HEK293T (cell line): ENCODE measurements at regions not wholly inside any gene's neighbourhood (a gene's known extent, or its start where the extent isn't known, plus 50 kb on each side); places are given as distances from the start of the nearest gene placed in this dataset.
A peak's percentile ranks its signal among the peaks of the same experiment; 100 is the strongest.

Experiments used
- CTCF ChIA-PET: fragments of 350-600 bp; formaldehyde crosslinking; extraction: SDS; loops from one replicate; lab custom pipeline; 2021; ENCODE audit warnings: antibody characterized with exemption, inconsistent platforms; lab: Yijun Ruan, JAX
- POLR2A ChIA-PET: fragments of 350-600 bp; formaldehyde crosslinking; extraction: SDS; loops from one replicate; lab custom pipeline; 2020; ENCODE audit warnings: antibody characterized with exemption, inconsistent platforms; lab: Yijun Ruan, JAX
- DNase-seq: peaks from one replicate; pipeline ENCODE4 v3.0.0; 2012; ENCODE audit warnings: mixed read lengths; ENCODE audit errors: extremely low spot score
- ARNT ChIP-seq: fragments of 450-650 bp; IDR thresholded peaks from 2 replicates; pipeline ENCODE4 v1.6.1; 2017; ENCODE audit warnings: mild to moderate bottlenecking
- BHLHE40 ChIP-seq: fragments of 450-650 bp; IDR thresholded peaks from 2 replicates; pipeline ENCODE4 v1.6.1; 2016; ENCODE audit warnings: mild to moderate bottlenecking, moderate library complexity, borderline replicate concordance
- CTBP1 ChIP-seq: fragments of 450-650 bp; IDR thresholded peaks from 2 replicates; pipeline ENCODE4 v1.6.1; 2016; ENCODE audit warnings: borderline replicate concordance
- ELF4 ChIP-seq: fragments of 450-650 bp; IDR thresholded peaks from 2 replicates; pipeline ENCODE4 v1.6.1; 2017; ENCODE audit warnings: antibody characterized with exemption
- FOXA1 ChIP-seq: fragments of 450-650 bp; IDR thresholded peaks from 2 replicates; pipeline ENCODE4 v1.6.1; 2016; ENCODE audit warnings: mild to moderate bottlenecking
- FOXK2 ChIP-seq: fragments of 450-650 bp; IDR thresholded peaks from 2 replicates; pipeline ENCODE4 v1.6.1; 2016; ENCODE audit warnings: mild to moderate bottlenecking
- FOXM1 ChIP-seq: fragments of 450-650 bp; IDR thresholded peaks from 2 replicates; pipeline ENCODE4 v1.6.1; 2017; ENCODE audit warnings: mild to moderate bottlenecking, borderline replicate concordance
- HDGF ChIP-seq: fragments of 450-650 bp; IDR thresholded peaks from 2 replicates; pipeline ENCODE4 v1.6.1; 2017; ENCODE audit warnings: antibody characterized with exemption, borderline replicate concordance
- L3MBTL2 ChIP-seq: fragments of 450-650 bp; conservative IDR thresholded peaks from 2 replicates; pipeline ENCODE4 v1.6.1; 2016; ENCODE audit warnings: mild to moderate bottlenecking
- LEF1 ChIP-seq: fragments of 450-650 bp; IDR thresholded peaks from 2 replicates; pipeline ENCODE4 v1.6.1; 2017; ENCODE audit warnings: mild to moderate bottlenecking, borderline replicate concordance
- NFRKB ChIP-seq: fragments of 450-650 bp; IDR thresholded peaks from 2 replicates; pipeline ENCODE4 v1.6.1; 2016; ENCODE audit warnings: mild to moderate bottlenecking, moderate library complexity
- PKNOX1 ChIP-seq: fragments of 450-650 bp; IDR thresholded peaks from 2 replicates; pipeline ENCODE4 v1.6.1; 2016
- SP1 ChIP-seq: fragments of 450-650 bp; IDR thresholded peaks from 2 replicates; pipeline ENCODE4 v1.6.1; 2017
- SUZ12 ChIP-seq: fragments of 450-650 bp; IDR thresholded peaks from 2 replicates; pipeline ENCODE4 v1.6.1; 2016; ENCODE audit warnings: mild to moderate bottlenecking
- TARDBP ChIP-seq: fragments of 450-650 bp; IDR thresholded peaks from 2 replicates; pipeline ENCODE4 v1.6.1; 2016
- ZNF384 ChIP-seq: fragments of 450-650 bp; IDR thresholded peaks from 2 replicates; pipeline ENCODE4 v1.6.1; 2016

DNA sequence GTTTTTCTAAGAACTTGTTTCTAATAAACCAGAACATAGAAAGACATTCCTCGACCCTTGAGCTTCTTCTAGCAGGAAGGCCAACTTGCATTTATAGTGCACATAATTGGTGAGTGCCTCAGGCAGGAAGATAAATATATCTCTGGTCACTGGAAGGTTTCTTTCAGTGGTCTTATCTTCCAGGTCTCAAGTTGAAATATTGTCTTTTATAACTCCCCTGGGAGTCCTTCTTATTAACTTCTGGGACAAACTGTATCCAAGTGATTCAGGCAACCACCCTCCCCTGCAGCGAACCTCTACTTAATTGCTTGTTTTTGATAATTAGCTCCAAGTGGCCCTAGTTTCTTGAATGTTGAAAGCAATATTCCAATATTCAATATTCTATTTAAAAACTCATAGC, 346.8 kb upstream of the GOLIM4 start:
- ChIA-PET POLR2A (no interaction called here), CTCF (interaction anchor here (0.7 kb wide), 1 partner anchor 225 kb away, joined by 3 read pairs; no protein-coding TSS in a partner anchor)
- peak; percentile 72 for TF ChIP-seq CTBP1
- no peak for TF ChIP-seq LEF1
- TF ChIP-seq PKNOX1 = peak; percentile 37
- no peak for TF ChIP-seq FOXK2
- TF ChIP-seq ARNT = no peak
- TF ChIP-seq SP1 = no peak
- 0 out of 2 replicates have a peak, but pooled peaks have one; percentile 0 for TF ChIP-seq ZNF384
- TF ChIP-seq TARDBP = no peak
- TF ChIP-seq L3MBTL2 = no peak
- TF ChIP-seq SUZ12 = no peak
- TF ChIP-seq ELF4 = no peak
- TF ChIP-seq FOXM1 = no peak
- no peak for TF ChIP-seq BHLHE40
- no peak for TF ChIP-seq FOXA1
- no peak for TF ChIP-seq NFRKB
- no peak for TF ChIP-seq HDGF
- DNase-seq = peak; percentile 29

DNA sequence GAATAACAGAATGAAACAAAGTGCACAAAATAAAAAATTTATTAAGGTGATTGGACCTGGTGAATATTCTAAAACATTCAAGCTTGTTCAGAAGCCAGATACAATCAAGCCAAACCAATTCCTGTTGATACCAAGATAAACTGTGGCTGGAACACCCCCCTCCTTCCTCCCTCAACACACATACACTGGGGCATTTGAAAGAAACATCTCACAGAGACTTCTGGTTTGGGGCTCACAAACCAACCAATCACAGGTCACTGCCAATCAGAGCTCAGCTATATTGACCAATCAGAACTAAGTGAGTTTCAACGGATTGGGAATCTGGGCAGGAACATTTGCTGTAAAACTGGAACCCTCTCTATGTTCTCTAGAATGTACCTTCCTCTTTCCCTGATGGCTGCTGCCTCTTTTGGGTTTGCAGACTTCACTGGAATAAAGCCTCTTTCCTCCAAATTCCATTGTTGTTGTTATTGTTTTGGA, 340.6 kb upstream of the GOLIM4 start:
- POLR2A ChIA-PET = no interaction called here
- no peak for DNase-seq
- TF ChIP-seq TARDBP (no peak), ELF4 (no peak), ARNT (no peak), ZNF384 (no peak), BHLHE40 (no peak), NFRKB (no peak), FOXA1 (no peak), CTBP1 (no peak), SP1 (no peak), FOXK2 (no peak), L3MBTL2 (no peak), PKNOX1 (no peak), FOXM1 (no peak), LEF1 (no peak), HDGF (no peak), SUZ12 (no peak)
- CTCF ChIA-PET = no interaction called here

DNA sequence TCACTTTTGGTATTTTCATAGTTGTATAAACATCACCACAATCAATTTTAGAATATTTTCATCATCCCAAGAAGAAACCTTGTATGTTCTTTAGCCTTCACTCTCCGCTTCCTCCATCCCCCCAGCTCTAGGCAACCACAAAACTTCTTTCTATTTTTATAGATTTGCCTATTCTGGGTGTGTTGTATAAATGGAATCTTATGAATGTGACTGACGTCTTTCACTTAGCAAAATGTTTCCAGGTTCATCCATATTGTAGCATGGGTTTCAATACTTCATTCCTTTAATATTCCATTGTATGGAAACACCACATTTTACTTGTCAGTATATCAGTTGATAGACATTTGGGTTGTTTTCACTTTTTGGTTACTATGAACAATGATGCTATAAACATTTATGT, 335.8 kb upstream of the GOLIM4 start:
- no peak for TF ChIP-seq PKNOX1
- TF ChIP-seq BHLHE40 = no peak
- no peak for TF ChIP-seq ARNT
- TF ChIP-seq LEF1 = no peak
- no peak for TF ChIP-seq SP1
- no peak for TF ChIP-seq FOXK2
- ChIA-PET CTCF (no interaction called here), POLR2A (no interaction called here)
- DNase-seq = no peak

- POLR2A ChIA-PET = no interaction called here
- CTCF ChIA-PET = no interaction called here
- no peak for TF ChIP-seq PKNOX1
- no peak for TF ChIP-seq CTBP1
- TF ChIP-seq HDGF = no peak
- TF ChIP-seq SUZ12 = no peak
- no peak for TF ChIP-seq BHLHE40
- TF ChIP-seq FOXM1 = no peak
- TF ChIP-seq ELF4 = no peak
- no peak for TF ChIP-seq ARNT
- no peak for TF ChIP-seq NFRKB
- no peak for TF ChIP-seq TARDBP
- TF ChIP-seq FOXK2 = no peak
- no peak for TF ChIP-seq FOXA1
- TF ChIP-seq LEF1 = no peak
- no peak for TF ChIP-seq L3MBTL2
- TF ChIP-seq ZNF384 = no peak
- TF ChIP-seq SP1 = no peak
- DNase-seq = no peak
These were observed 332.2 kb upstream of the GOLIM4 start for GRCh38 chr3:168427835-168428475.

DNA sequence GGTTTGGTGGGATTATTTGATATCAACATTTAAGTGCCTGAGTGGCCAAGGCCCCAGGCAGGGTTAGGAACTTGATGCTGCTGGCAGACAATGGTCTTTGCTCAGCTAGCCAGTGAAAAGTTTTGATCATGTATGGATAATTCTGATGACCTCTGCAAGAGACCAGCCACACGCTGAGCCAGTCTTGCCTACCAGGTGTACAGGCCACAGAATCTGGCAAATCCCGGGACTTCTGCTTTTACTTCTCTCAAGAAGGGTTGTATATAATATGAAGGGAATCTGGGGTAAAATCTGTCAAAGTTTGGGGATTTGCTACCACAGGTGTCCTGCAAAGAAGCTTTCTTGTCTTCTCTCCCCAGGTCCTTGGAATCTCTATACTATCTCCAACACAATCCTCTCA, 331.4 kb upstream of the GOLIM4 start:
- TF ChIP-seq FOXK2 = no peak
- no peak for TF ChIP-seq TARDBP
- TF ChIP-seq BHLHE40 = no peak
- no peak for TF ChIP-seq SP1
- TF ChIP-seq HDGF = no peak
- no peak for TF ChIP-seq LEF1
- TF ChIP-seq CTBP1 = no peak
- POLR2A ChIA-PET = no interaction called here
- CTCF ChIA-PET = no interaction called here
- DNase-seq = no peak
